HG03108 (cell line): ENCODE measurements at regions not wholly inside any gene's neighbourhood (a gene's known extent, or its start where the extent isn't known, plus 50 kb on each side); places are given as distances from the start of the nearest gene placed in this dataset.
"Not testable (repeated sequence)": the region's sequence is repeated elsewhere in the genome, so short reads cannot be mapped to it uniquely, and the experiment has no call there.

Experiments
- ATAC-seq: cut with Tn5 transposase; IDR thresholded peaks from one replicate; pipeline ENCODE4 v1.9.1; 2021; ENCODE audit warnings: moderate library complexity; ENCODE audit not compliant: unreplicated experiment

DNA sequence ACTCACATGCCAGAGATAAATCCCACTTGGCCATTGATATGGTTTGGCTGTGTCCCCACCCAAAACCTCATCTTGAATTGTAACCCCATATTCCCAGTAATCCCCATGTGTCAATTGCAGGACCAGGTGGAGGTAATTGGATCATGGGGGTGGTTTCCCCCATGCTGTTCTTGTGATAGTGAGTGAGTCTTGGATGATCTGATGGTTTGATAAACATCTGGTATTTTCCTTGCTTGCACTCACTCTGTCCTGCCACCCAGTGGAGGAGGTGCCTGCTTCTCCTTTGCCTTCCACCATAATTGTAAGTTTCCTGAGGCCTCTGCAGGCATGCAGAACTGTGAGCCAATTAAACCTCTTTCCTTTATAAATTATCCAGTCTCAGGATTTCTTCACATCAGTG, 50.4 kb upstream of the B3GAT2 start:
- not testable (repeated sequence) for ATAC-seq

DNA sequence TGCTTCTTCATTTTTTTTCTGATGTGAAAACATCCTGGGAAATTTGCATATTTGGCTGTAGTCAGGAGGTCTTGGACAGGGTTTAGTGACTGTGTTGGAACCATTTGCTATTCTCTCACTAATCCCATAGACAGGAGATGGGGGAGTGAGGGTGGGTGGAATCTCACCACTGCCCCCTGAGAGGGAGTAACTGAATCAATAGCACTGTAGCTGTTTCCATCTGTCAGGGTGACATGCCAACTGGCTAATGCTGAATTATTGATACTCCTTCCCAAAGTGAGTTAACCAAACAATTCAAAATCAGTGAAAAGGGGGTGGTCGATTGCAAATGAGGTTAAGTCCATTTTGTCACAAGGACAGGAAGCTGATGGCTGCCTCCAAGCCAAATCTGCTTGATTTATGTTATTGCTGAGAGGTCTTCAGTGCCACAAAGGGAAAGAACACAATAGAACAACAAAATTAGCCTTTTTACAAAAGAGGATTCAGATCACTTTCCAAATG, 55.1 kb upstream of the B3GAT2 start:
- ATAC-seq: no peak

DNA sequence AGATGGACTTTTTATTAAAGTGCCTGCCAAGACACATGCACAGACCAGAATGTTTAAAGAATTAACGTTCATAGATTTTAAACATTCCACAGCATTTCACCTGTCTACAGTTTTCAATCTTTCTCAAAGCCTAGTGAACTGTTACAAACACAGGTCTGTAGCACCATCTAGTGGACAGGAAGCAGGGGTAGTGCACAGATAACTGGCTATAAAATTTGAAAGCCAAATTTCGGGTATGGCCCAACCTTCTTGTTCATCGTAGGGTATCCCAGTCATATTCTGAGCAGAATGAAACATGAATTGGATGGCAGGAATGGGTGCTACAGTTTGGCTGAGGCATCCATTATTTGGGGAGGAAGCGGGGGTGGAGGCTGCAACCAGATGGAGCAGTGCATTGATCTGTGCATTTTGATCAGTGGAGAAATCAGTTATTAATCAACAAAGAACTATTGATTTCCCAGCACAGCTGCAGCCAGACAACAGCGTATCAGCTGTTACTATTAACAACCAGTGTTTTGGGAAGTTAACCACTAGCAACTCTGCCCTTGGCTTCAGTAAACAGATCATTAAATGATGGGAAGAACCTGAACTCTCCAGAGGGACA, 56.1 kb upstream of the B3GAT2 start:
- peak; percentile 73 for ATAC-seq

DNA sequence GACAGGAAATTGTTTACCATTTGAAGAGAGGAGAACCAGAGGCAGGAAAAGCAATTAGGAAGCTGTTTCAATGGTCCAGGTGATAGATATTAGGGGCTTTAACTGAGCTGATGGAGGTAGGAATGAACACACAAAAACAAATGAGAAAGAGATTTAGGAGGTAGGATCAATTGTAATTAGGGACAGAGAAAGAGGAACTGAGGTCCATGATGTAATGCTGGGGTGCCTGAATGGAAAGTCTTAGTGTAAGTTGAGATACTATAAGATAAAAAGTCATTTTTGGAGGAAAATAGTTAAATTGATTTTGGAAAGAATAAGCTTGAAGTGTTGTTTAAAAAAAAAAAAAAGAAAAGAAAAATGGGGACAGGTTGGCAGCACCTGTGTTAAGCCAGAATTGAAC, 58.5 kb upstream of the B3GAT2 start:
- no peak for ATAC-seq

DNA sequence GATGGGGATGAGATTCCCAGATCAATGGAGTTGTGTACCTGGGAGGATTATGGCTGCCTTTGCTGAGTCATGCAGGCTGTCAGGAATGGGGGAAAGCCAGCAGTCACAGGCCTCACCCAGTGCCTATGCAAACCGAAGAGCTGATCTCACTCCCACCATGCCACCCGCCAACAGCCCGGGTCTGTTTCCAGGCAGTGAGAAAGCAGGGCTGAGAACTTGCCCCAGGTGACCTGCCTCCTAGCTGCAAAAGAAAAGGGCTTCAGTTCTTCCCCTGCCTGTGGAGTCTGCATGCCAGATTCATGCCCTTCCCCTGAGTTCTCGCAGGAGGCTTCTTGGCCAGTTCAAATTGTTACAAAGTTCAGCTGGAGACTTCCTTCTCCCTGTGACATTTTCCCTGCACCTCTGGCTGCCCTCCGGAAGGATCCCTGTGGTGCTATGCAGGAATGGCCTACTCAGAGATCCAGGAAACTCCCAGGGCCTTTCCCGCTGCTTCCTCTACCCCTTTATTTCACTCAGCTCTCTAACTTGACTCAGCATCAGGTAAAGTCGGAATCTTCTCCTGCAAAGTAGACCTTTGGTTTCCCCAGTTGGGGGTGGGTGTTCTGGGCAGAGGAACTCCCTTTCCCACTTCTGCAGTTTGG, 71.5 kb upstream of the B3GAT2 start:
- no peak for ATAC-seq

DNA sequence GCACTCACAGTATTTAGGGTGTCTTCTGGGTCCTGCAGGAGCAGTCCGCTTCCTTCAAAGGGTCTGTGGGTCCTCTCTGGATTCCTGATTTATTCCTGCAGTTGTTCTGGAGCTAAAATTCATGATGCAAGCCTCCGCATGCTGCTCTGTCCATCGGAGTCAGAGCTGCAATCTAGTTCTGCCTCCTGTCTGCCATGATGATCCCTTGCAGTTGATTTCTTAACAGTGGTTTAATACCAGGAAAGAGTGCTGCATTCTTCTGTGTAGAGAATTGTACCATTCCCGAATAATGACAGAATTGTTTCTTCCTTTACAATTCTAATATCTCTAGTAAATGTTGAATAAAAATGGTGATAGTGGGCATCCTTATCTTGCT, 72.0 kb upstream of the B3GAT2 start:
- no peak for ATAC-seq

DNA sequence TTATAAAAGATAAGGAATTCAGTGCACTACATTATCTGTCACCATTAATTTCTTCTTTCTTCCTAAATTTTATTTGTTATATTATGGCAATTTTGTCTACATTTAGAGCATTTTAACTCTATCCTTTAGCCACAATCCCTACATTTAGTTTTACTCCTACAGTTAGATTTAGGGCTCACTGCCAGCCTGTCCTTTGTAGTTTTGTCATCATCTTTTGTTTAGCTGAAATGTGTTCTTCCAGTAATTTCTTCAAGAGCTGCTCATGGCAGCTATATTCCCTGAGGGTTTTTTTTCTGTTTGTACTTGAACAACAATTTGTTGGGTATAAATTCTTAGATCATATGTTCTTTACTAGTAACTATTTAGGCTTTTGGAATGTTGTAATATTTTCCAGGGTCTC, 72.7 kb upstream of the B3GAT2 start:
- no peak for ATAC-seq

DNA sequence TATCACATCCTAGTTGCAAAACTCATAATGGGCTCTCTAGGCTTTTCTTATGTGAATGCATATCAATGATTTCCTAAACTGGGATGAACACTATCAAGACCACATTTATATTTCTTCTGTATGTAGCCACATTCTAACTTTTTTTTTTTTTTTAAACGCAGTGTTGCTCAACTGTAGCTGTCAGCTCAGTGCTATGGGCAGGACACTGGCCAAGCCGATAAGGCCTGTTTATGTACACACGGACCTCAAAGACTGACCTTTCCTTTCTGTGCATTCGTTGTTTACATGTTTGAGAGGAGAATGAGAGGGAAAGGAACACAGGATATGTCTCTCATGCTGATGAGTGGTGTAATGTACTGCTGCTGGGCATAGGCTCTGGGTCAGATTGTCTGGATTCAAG, 75.1 kb upstream of the B3GAT2 start:
- ATAC-seq: no peak

DNA sequence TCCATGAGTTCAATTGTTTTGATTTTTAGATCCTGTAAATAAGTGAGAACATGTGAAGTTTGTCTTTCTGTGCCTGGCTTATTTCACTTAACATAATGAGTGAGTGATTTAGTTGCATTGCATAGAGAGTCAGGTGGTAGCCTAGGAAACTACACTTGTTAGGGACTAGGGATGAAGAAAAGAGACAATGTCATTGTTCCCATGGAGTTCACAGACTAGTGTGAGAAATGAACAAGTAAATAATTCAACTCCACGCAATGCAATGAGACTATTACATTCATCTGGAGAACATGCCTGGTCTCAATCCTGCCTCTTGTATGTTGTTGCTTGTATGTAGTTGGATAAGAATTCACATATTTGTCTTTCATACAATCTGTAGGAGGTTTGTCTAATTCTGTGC, 76.3 kb upstream of the B3GAT2 start:
- ATAC-seq: no peak

DNA sequence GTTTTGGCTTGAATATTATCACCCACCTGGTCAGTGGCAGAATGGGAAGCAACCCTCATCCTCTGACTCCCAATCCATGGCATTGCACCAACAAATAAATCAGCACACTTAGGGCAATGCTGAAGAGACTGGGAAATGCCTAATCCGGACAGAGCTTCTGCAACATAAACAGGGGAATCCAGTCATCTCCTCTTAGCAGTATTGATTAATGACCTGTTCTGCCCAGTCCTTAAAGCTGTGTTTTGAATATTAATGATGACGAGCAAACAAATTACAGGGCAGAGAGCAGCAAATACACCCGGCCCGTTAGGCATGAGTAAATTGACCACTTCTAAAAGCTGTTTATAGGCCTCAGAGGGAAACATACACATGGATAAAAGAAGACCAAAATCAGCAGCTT, 77.0 kb upstream of the B3GAT2 start:
- ATAC-seq: no peak

DNA sequence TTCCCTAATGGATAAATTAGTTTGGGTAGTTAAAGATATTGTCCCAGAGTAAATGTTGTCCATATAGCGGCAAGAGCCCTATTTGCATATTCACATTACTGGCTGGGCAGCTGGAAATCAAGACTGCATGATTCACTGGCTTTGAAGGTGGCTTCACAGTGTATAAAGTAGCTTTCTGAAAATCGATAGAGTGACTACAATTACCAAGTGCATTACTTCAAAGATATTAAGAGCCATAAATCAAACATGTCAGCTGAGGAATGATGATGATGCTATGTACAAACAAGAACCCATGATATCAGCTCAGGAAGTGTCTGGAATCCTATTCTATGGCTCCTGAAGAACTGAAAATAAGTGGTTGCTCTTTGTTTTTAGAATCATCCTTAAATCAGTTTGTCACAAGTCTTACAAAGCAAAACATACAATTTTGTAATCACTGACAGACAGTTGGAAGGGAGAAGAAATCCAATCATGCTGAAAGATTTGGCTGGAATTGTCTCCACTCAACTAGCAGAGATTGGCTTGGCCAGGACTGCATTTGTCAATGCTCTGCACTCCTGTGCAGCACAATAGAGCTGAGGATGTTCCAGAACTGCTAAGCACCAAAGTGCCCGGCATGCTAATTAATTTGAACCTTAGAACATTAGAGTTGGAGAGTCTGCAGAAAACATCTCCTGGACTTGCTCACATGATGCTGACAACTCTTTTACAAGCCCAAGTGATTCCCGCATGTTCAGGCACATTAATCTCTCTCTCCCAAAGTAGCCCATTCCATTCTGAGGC, 77.9 kb upstream of the B3GAT2 start:
- ATAC-seq: no peak

DNA sequence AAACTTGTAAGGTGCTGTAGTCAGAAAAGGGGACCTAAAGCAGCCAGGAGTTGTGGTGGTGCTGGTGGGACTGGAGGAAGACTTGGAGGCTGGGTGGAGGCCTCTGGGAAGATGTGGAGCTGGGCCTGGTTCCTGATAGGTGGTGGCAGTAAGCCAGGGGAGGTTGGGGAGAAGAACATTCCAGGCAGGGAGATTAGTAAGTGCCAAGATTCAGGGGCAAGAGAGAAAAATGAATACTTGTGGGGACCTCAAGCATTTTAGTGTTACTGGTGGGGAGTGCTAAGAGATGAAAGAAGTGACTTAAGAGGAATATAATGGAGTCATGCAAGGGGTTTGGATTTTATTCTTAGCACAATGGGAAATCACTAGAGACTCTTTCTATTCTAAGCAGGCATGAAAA, 79.0 kb upstream of the B3GAT2 start:
- no peak for ATAC-seq

DNA sequence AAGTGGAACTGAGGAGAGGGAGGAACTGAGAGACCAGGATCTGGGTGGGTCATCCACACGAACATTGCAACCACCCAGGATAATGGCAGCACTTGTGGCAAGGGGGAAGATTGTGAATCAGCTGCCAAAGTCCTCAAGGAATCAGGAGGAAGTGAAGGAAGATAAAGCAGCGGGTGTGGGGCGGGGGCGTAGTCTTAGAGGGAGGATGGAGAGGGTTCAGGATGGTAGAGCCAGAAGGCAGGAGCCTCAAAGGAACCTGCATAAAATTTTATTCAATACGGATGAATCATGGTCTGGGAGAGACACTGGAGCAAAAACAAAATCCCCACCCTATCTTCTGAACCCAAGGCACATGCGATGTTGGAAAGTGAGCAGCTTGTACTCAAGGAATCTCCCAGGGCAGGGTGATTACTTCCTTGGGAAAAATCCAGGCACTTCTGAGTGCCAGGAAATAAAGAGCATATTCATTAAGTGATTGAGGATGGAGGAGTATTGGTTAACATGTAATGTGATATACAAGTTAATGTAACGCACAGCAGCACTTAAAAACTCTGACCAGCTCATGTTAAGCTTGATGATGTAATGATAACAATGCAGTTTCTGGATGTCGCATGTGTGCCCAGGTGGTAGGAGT, 82.0 kb upstream of the B3GAT2 start:
- no peak for ATAC-seq

DNA sequence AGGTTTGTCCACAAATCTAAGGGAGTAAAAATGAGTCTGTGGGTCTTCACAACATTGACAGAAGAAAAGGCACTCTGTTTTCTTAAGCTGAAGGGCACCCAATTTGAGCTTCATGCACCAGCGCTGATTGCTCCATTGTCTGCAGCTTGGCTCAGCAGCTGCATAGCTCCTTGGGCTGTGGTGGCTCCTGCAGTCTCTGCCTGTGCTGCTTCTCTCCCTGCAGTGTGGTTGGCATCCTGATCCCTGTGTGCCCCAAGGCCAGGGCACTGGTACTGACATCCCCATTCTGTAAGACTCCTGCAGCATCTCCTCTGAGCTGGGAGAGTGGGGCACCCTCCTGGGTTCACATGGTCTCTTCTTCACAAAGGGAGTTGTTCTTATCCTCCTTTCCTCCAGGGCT, 83.2 kb upstream of the B3GAT2 start:
- no peak for ATAC-seq

DNA sequence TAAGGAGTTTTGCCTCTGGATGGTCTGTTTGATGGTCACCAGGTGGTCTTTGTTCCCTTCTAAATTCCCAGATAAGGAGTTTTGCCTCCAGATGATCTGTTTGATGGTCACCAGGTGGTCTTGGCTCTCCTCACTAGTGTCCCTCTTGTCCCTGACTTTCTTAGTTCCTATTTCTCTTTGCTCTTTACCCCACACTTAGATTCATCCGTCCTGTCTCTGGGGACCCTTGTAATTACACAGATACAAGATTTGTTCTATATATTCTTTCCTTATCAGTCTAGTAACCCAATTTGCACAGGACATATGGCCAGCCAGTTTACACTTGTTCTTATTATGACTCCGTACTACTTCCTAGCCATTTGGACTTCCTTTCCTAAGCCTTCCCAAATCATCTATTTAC, 84.0 kb upstream of the B3GAT2 start:
- no peak for ATAC-seq

DNA sequence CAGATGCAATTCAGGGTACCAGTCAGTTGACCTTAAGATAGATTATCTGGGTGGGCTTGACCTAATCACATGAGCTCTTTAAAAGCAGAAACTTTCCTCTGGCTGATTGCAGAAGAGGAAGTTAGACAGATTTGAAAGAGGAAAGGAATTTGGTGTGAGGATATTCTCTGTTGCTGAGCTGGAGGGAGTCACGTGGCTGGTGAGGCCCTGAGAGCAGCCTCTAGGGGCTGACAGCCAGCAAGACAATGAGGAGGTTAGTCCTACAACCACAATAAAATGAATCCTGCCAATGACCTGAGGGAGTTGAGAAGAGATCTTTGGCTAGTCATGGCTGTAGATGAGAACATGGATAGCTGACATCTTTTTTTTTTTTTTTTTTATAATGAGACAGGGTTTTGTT, 87.0 kb upstream of the B3GAT2 start:
- ATAC-seq: no peak

DNA sequence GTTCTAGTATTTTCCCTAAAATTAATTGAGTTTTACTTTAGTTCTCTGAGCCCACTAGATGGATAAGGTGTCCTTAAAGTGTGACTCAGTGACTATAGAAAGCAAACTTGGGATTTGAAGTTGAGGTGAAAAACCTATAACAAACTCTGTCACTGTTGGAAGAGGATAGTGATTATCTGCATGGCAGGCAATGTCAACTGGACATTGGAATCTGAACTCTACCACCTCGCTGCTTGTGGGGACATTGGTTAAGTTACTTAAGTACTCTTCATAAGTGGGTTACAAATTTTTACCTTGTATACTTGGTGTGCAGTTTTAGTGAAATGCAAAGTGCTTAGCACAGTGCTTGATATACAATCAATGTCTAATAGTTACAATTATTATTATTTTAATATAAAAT, 87.9 kb upstream of the B3GAT2 start:
- no peak for ATAC-seq

DNA sequence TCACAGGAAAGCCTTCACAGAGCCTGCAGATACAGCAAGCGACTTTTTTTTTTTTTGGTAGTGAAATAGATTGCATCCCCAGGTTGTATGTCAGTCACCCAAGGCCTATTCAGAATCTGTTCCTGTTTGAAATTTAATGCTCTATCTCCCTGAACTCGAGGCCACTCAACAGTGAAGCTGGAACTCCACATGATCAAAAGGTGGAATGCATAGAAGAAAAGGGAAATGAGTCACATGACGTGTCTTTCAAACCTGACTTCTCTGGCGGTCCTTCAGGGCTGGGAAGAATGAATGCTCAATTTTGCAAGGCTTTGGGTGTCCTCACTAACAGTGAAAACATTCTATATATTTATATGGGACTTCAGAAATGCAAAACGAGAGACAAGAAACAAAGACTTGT, 88.4 kb upstream of the B3GAT2 start:
- no peak for ATAC-seq

DNA sequence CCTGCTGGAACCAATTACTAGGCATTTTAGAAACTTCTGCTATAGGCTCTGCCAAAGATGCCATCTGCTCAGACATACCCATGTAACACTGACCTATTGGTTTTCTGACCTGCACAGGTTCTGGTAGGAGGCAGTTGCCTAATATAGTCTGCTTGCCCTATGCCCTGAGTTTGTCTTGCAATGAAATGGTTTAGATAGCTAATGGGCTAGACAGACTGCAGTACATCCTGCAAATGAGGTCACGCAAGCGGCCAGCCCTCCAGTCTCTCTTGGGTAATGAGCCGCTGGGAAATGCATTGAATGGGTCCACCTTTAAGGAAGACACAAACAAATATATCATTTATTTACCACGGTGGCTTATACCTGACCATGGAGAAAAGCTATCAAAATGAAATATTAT, 90.6 kb upstream of the B3GAT2 start:
- no peak for ATAC-seq

DNA sequence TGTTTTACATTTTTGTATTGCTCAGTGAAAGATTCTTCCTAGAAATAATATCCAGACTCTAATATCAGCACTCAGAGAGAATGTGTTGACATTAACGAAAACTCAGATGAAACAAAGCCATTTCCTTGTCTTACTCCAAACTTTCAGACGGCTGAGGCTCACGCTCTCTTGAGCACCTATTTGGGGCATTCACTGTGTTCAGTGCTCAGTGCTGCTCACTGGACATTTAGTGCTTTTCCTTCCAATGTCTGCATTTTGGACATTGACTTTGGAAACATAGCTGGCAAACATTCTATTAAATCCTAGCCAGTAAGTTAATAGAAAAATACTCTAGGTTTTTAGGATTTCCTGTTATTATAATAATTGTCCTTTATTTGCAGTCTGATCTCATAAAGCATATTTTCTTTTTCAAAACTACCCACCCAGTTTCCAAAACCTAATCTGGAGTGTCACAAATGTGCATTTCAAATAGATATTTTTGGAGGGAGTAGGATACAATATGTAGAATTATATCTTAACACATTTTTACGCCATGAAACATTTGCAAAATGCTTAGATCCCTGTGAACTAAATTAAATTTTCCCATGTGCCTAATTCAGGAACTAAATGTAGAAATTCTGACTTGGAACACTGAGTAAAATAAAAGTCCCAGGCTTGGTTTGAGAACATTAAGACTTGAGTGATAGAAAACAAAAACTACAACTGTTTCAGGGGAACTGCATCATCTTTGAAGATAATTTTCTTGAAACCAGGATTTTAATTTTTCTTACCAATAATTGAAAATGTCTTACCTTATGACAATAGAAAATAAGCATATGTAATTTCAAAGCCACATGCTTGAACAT, 91.7 kb upstream of the B3GAT2 start:
- ATAC-seq: no peak

DNA sequence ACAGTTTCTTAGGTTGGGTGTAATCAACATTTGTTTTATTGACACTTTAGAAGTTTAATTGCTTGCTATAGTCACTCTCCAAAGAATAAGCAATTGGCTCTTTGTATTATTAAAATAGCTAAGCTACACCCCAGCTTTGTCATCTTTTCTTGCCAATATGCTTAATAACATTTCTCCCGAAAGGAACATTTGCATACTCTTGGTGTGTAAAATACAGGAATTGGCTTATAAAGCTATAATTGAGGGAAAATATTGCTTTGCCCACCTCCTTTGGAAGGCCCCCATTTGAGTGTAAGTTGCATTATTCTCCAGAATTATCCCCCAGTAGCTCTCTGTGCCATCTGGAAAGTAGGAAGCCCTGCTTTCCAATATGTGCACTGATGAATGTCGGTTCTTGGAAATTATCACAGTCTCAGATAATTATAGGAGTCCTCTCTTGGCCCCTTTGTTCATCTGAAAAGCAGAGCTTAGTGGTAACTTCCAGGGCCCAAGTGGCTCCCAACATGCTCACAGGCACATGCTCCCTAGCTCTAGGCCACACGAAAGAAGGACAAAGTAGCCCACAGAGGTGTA, 92.4 kb upstream of the B3GAT2 start:
- no peak for ATAC-seq
